Body of pancreas (tissue), 4 donors: ENCODE measurements at regions not wholly inside any gene's neighbourhood (a gene's known extent, or its start where the extent isn't known, plus 50 kb on each side); places are given as distances from the start of the nearest gene placed in this dataset.
A peak's percentile ranks its signal among the peaks of the same experiment; 100 is the strongest.

Experiments
- ATAC-seq: fragments of 150-250 bp; one replicate; pipeline ENCODE4 v1.9.1; 2016
- DNase-seq, 4 donors: peaks; one replicate each; pipeline ENCODE4 v3.0.0-alpha.2; 2019
- H3K27ac ChIP-seq, 4 donors: fragments of 200-600 bp; sonication (generic); 1 replicate in 3 of 4; 2 replicates in 1 of 4; pipeline versions ENCODE4 v1.5.1 to v1.6.1; 2016 to 2019; ENCODE audit warnings: mild to moderate bottlenecking in 1 of 4, mixed read lengths in 1 of 4, moderate library complexity in 1 of 4
- H3K27me3 ChIP-seq, 2 donors: fragments of 200-600 bp; sonication (generic); one replicate each; pipeline ENCODE4 v1.6.0; 2016; ENCODE audit warnings: mild to moderate bottlenecking in 1 of 2
- H3K36me3 ChIP-seq, 2 donors: fragments of 200-600 bp; sonication (generic); replicated peaks in 1 of 2; 2 replicates each; pipeline ENCODE4 v1.5.1; 2016; ENCODE audit warnings: low read depth in 2 of 2; ENCODE audit not compliant: insufficient read depth in 1 of 2
- H3K4me1 ChIP-seq: fragments of 200-600 bp; sonication (generic); one replicate; pipeline ENCODE4 v1.6.0; 2016
- H3K4me3 ChIP-seq, 2 donors: fragments of 200-600 bp; sonication (generic); 1 replicate in 1 of 2; 2 replicates in 1 of 2; pipeline ENCODE4 v1.5.1; 2016 to 2019
- H3K9me3 ChIP-seq, 3 donors: fragments of 200-600 bp; sonication (generic); 1 replicate in 2 of 3; 2 replicates in 1 of 3; pipeline ENCODE4 v1.5.1; 2016
- CTCF ChIP-seq, 7 experiments: fragments of 450-650 bp in 4 of 7; fragments of 200-600 bp in 3 of 7; sonication (generic) in 3 of 7; IDR thresholded peaks; one replicate each; pipeline ENCODE4 v1.5.1; 2016 to 2019; ENCODE audit warnings: antibody characterized with exemption in 7 of 7
- POLR2A ChIP-seq, 3 donors: fragments of 450-650 bp; IDR thresholded peaks; one replicate each; pipeline ENCODE4 v1.6.1; 2016; ENCODE audit warnings: antibody characterized with exemption in 3 of 3, mild to moderate bottlenecking in 2 of 3
- WGBS, 2 donors: methylation state at CpG; one replicate each; pipeline ENCODE4 v1.1.5; 2017; 5-methylcytosine and 5-hydroxymethylcytosine counted together
- intact Hi-C: fragments of 100-400 bp; cut with DNase I; formaldehyde crosslinking; loops from one replicate; pipeline ENCODE4 v1.15.1; 2023

- no peak for DNase-seq
- no peak overlapping the region for H3K27ac ChIP-seq
Observed at GRCh38 chr2:54382601-54383000, 73.5 kb upstream of the SPTBN1 start.

GRCh38 chr2:54384301-54385203 lies 71.6 kb upstream of the SPTBN1 start:
- peak in 1 of 4 donors; percentile 20 for DNase-seq
- 53 to 65% methylated on average over 11 of the region's 11 CpGs for WGBS, 2 donors
- intact Hi-C loops: no loop called here
- Histone ChIP-seq H3K27ac (peak overlapping the region in 1 of 4 donors; percentile 36), H3K4me1 (no peaks in the 10 kb centered on the region), H3K4me3 (no peak overlapping the region), H3K36me3 (no peaks in the 10 kb centered on the region), H3K27me3 (no peaks in the 10 kb centered on the region), H3K9me3 (no peaks in the 10 kb centered on the region)
- TF ChIP-seq POLR2A (IDR thresholded peaks at IDR 0.05): no peak
- peak; percentile 58 for ATAC-seq

More at GRCh38 chr2:54382601-54383000, 73.5 kb upstream of the SPTBN1 start:
- no peaks in the 10 kb centered on the region for H3K27me3 ChIP-seq
- no peaks in the 10 kb centered on the region for H3K36me3 ChIP-seq
- H3K4me1 ChIP-seq: no peaks in the 10 kb centered on the region
- no peak for ATAC-seq
- TF ChIP-seq CTCF (IDR thresholded peaks at IDR 0.05) (no peak), POLR2A (IDR thresholded peaks at IDR 0.05) (no peak)
- intact Hi-C loops: no loop called here
- WGBS, 2 donors: 96 to 98% methylated on average over 4 of the region's 4 CpGs
- no peak overlapping the region for H3K4me3 ChIP-seq
- H3K9me3 ChIP-seq: no peaks in the 10 kb centered on the region

DNA sequence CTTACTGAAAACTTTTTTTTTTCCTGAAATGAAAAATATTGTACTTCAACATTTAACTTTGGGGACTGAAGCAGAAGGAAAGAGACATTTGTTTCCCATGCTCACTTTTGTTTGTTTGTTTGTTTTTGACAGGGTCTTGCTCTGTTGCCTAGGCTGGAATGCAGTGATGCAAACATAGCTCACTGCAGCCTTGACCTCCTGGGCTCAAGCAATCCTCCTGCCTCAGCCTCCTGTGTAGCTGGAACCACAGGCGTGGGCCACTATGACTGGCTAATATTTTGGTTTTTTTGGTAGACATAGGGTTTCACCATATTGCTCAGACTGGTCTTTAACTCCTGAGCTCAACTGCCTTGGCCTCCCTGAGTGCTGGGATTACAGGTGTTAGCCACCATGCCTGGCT lies 70.9 kb upstream of the SPTBN1 start:
- Histone ChIP-seq H3K4me3 (no peak overlapping the region), H3K27me3 (no peaks in the 10 kb centered on the region), H3K36me3 (no peaks in the 10 kb centered on the region), H3K9me3 (no peaks in the 10 kb centered on the region), H3K27ac (no peak overlapping the region), H3K4me1 (no peaks in the 10 kb centered on the region)
- no peak for DNase-seq
- ATAC-seq: no peak
- WGBS, 2 donors: 89 to 90% methylated on average over 1 of the region's 1 CpG
- TF ChIP-seq CTCF (IDR thresholded peaks at IDR 0.05) (no peak), POLR2A (IDR thresholded peaks at IDR 0.05) (no peak)
- intact Hi-C loops: no loop called here

- 70 to 74% methylated on average over 3 of the region's 3 CpGs for WGBS, 2 donors
- intact Hi-C loops: no loop called here
- peak overlapping the region in 1 of 4 donors; percentile 1 for H3K27ac ChIP-seq
Observed at GRCh38 chr2:54386585-54386984, 69.5 kb upstream of the SPTBN1 start.

More at GRCh38 chr2:54386585-54386984, 69.5 kb upstream of the SPTBN1 start:
- Histone ChIP-seq H3K27me3 (no peaks in the 10 kb centered on the region), H3K4me3 (no peak overlapping the region), H3K36me3 (no peaks in the 10 kb centered on the region), H3K4me1 (no peaks in the 10 kb centered on the region), H3K9me3 (no peaks in the 10 kb centered on the region)
- TF ChIP-seq POLR2A (IDR thresholded peaks at IDR 0.05): no peak
- TF ChIP-seq CTCF (IDR thresholded peaks at IDR 0.05): no peak
- ATAC-seq (no peak), DNase-seq (no peak)
